Caco-2 (cell line): ENCODE measurements at regions not wholly inside any gene's neighbourhood (a gene's known extent, or its start where the extent isn't known, plus 50 kb on each side); places are given as distances from the start of the nearest gene placed in this dataset.

Experiments
- BruUV-seq: library from RNA; stranded (reverse); fragments of 400-500 nt; replicated peaks from 2 replicates; lab custom pipeline; 2021; lab: Mats Ljungman, UMichigan
- CTCF ChIA-PET: fragments of 300-600 bp; sonication (Branson Sonifier 250); formaldehyde crosslinking; loops from one replicate; lab custom pipeline; 2022; ENCODE audit warnings: antibody characterized with exemption; lab: Charles Lee
- POLR2A ChIA-PET: fragments of 300-600 bp; sonication (Branson Sonifier 250); formaldehyde crosslinking; loops from one replicate; lab custom pipeline; 2022; ENCODE audit warnings: antibody characterized with exemption; lab: Charles Lee
- DNase-seq, 2 experiments: peaks; one replicate each; pipeline versions ENCODE4 v3.0.0 to v3.0.0-alpha.2; 2020 to 2022
- H3K27me3 ChIP-seq: replicated peaks from 2 replicates; pipeline ENCODE4 v1.6.0; 2011; ENCODE audit warnings: low read length; ENCODE audit not compliant: control insufficient read depth, insufficient read depth
- H3K36me3 ChIP-seq: 2 replicates; pipeline ENCODE4 v1.5.1; 2011; ENCODE audit warnings: low read length; ENCODE audit not compliant: control insufficient read depth, insufficient read depth
- H3K4me1 ChIP-seq: fragments of 250-450 bp; sonication (Bioruptor Pico); 2 replicates; pipeline ENCODE4 v1.5.1; 2020; ENCODE audit warnings: mild to moderate bottlenecking
- H3K4me3 ChIP-seq: 2 replicates; pipeline ENCODE4 v1.5.1; 2011; ENCODE audit warnings: low read depth, mild to moderate bottlenecking, control low read depth, low read length
- H3K9me3 ChIP-seq: fragments of 250-450 bp; sonication (Bioruptor Pico); 2 replicates; pipeline ENCODE4 v1.5.1; 2020; ENCODE audit warnings: mild to moderate bottlenecking, moderate library complexity
- H3K27ac Mint-ChIP-seq: one replicate; pipeline ENCODE4 v1.8.0; 2022; ENCODE audit warnings: mixed read lengths; ENCODE audit not compliant: unreplicated experiment
- H3K27me3 Mint-ChIP-seq: one replicate; pipeline ENCODE4 v1.8.0; 2022; ENCODE audit warnings: mixed read lengths; ENCODE audit not compliant: insufficient read depth, unreplicated experiment
- H3K36me3 Mint-ChIP-seq: one replicate; pipeline ENCODE4 v1.8.0; 2022; ENCODE audit warnings: mild to moderate bottlenecking, mixed read lengths; ENCODE audit not compliant: insufficient read depth, unreplicated experiment
- H3K4me1 Mint-ChIP-seq: one replicate; pipeline ENCODE4 v1.8.0; 2022; ENCODE audit warnings: low read depth, mixed read lengths; ENCODE audit not compliant: unreplicated experiment
- H3K4me3 Mint-ChIP-seq: one replicate; pipeline ENCODE4 v1.8.0; 2022; ENCODE audit warnings: mild to moderate bottlenecking, moderate library complexity, mixed read lengths; ENCODE audit not compliant: unreplicated experiment
- H3K9me3 Mint-ChIP-seq: one replicate; pipeline ENCODE4 v1.8.0; 2022; ENCODE audit warnings: mixed read lengths; ENCODE audit not compliant: unreplicated experiment
- CTCF ChIP-seq, 2 experiments: fragments of 200-600 bp in 1 of 2; IDR thresholded peaks; 1 replicate in 1 of 2; 2 replicates in 1 of 2; pipeline versions ENCODE4 v1.5.1 to v1.8.0; 2011 to 2022; ENCODE audit warnings: antibody characterized with exemption in 1 of 2, control low read depth in 1 of 2, inconsistent platforms in 1 of 2, low read depth in 1 of 2, low read length in 1 of 2, mild to moderate bottlenecking in 1 of 2, moderate library complexity in 1 of 2; ENCODE audit not compliant: insufficient read depth in 1 of 2, severe bottlenecking in 1 of 2, unreplicated experiment in 1 of 2
- intact Hi-C: fragments of 100-400 bp; cut with micrococcal nuclease; formaldehyde crosslinking; loops from one replicate; pipeline ENCODE4 v1.10.0; 2022; ENCODE audit not compliant: unreplicated experiment

DNA sequence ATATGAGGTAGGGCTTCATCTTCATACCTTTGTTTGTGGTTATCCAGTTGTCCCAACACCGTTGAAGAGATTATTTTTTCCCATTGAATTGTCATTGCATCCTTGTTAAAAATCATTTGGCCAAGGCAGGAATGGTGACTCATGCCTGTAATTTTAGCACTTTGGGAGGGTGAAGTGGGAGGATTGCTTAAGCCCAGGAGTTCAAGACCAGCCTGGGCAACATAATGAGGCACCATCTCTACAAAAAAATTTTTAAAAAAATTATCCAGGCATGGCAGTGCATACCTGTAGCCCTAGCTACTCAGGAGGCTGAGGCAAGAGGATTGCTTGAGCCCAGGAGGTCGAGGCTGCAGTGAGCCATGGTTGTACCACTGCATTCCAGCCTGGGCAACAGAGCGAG is 223.9 kb downstream of the TANC2 start:
- Mint-ChIP-seq H3K4me1 (no peaks in the 10 kb centered on the region), H3K36me3 (no peaks in the 10 kb centered on the region), H3K4me3 (no peak overlapping the region), H3K27me3 (peaks cover 7% of the 10 kb centered on the region), H3K9me3 (no peaks in the 10 kb centered on the region), H3K27ac (no peak overlapping the region)
- Histone ChIP-seq H3K9me3 (no peaks in the 10 kb centered on the region; the same call in 1 of the 2 replicates), H3K36me3 (no peaks in the 10 kb centered on the region), H3K4me1 (no peaks in the 10 kb centered on the region), H3K4me3 (no peak overlapping the region), H3K27me3 (no peaks in the 10 kb centered on the region)
- CTCF ChIA-PET = no interaction called here
- no peak for DNase-seq
- no TSS peak for BruUV-seq
- no peak for TF ChIP-seq CTCF (IDR thresholded peaks at IDR 0.05; ENCODE audit: insufficient read depth in 1 of 2, low read depth in 1 of 2, low read length in 1 of 2, severe bottlenecking in 1 of 2, unreplicated experiment in 1 of 2)
- intact Hi-C loops = no loop called here
- POLR2A ChIA-PET = no interaction called here

DNA sequence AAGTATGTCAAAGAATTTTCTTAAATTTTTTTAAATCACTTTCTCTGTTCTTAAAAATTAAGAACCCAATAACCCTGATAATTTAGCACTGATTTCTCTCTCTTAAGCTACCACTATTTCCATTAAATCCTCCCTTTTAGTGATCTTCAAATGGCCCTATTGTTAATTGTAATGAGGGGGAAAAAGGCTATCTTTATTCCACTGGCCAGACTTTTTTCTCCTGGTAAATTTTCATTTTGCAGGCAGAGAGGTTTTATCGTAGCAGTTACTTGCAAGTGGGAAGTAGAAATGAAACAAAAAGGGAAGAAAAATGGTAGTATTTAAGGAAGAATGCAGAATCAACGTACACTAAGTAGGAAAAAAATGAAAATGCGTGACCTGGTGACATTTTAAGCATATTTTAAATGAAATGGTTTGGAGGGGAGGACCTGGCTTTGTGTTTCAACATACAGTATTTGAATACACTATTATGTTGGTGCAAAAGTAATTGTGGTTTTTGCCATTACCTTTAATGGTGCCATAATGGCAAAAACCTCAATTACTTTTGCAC is 224.9 kb downstream of the TANC2 start:
- no peak for TF ChIP-seq CTCF (IDR thresholded peaks at IDR 0.05; ENCODE audit: insufficient read depth in 1 of 2, low read depth in 1 of 2, low read length in 1 of 2, severe bottlenecking in 1 of 2, unreplicated experiment in 1 of 2)
- no peak overlapping the region for H3K4me3 ChIP-seq
- Mint-ChIP-seq H3K9me3 (no peaks in the 10 kb centered on the region), H3K36me3 (no peaks in the 10 kb centered on the region), H3K4me1 (no peaks in the 10 kb centered on the region), H3K27ac (no peak overlapping the region), H3K4me3 (no peak overlapping the region), H3K27me3 (peaks cover 14% of the 10 kb centered on the region)
- H3K4me1 ChIP-seq = no peaks in the 10 kb centered on the region
- POLR2A ChIA-PET = no interaction called here
- no peaks in the 10 kb centered on the region for H3K27me3 ChIP-seq
- H3K36me3 ChIP-seq = no peaks in the 10 kb centered on the region
- no peak for DNase-seq
- H3K9me3 ChIP-seq = no peaks in the 10 kb centered on the region; the same call in 1 of the 2 replicates
- intact Hi-C loops = no loop called here
- CTCF ChIA-PET = no interaction called here
- no TSS peak for BruUV-seq

DNA sequence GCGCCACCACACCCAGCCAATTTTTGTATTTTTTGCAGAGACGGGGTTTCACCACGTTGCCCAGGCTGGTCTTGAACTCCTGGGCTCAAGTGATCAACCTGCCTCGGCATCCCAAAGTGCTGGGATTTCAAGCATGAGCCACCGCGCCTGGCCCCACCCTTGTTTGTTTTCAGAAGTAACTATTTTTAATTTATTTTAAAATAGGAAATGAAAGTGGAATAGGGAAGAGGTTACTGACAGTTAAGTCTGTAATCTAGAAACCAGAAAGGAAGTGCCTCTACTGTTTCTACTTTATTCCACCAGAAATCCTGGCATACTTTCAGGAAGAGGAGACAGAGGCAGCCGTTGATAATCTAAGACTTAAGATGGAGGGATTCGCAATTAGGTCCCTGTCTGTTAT is 225.6 kb downstream of the TANC2 start:
- no peak for DNase-seq
- Histone ChIP-seq H3K9me3 (no peaks in the 10 kb centered on the region; the same call in 1 of the 2 replicates), H3K36me3 (no peaks in the 10 kb centered on the region), H3K4me3 (no peak overlapping the region), H3K4me1 (no peaks in the 10 kb centered on the region), H3K27me3 (no peaks in the 10 kb centered on the region)
- ChIA-PET POLR2A (no interaction called here), CTCF (no interaction called here)
- Mint-ChIP-seq H3K4me1 (no peaks in the 10 kb centered on the region), H3K27ac (no peak overlapping the region), H3K9me3 (no peaks in the 10 kb centered on the region), H3K36me3 (no peaks in the 10 kb centered on the region), H3K27me3 (peaks cover 15% of the 10 kb centered on the region), H3K4me3 (no peak overlapping the region)
- intact Hi-C loops = no loop called here
- BruUV-seq = no TSS peak
- no peak for TF ChIP-seq CTCF (IDR thresholded peaks at IDR 0.05; ENCODE audit: insufficient read depth in 1 of 2, low read depth in 1 of 2, low read length in 1 of 2, severe bottlenecking in 1 of 2, unreplicated experiment in 1 of 2)
